Osteocyte (in vitro differentiated cells): ENCODE measurements at regions not wholly inside any gene's neighbourhood (a gene's known extent, or its start where the extent isn't known, plus 50 kb on each side); places are given as distances from the start of the nearest gene placed in this dataset.
A peak's percentile ranks its signal among the peaks of the same experiment; 100 is the strongest.

Experiments
- DNase-seq: peaks from one replicate; pipeline ENCODE4 v3.0.0; 2021; ENCODE audit warnings: mixed read lengths; ENCODE audit not compliant: unreplicated experiment; ENCODE audit errors: extremely low spot score
- H3K27ac Mint-ChIP-seq: one replicate; pipeline ENCODE4 v1.8.0; 2021; ENCODE audit warnings: mild to moderate bottlenecking, mixed read lengths; ENCODE audit not compliant: unreplicated experiment
- H3K27me3 Mint-ChIP-seq: one replicate; pipeline ENCODE4 v1.8.0; 2021; ENCODE audit warnings: mixed read lengths; ENCODE audit not compliant: unreplicated experiment
- H3K36me3 Mint-ChIP-seq: one replicate; pipeline ENCODE4 v1.8.0; 2021; ENCODE audit warnings: mixed read lengths; ENCODE audit not compliant: unreplicated experiment
- H3K4me1 Mint-ChIP-seq: one replicate; pipeline ENCODE4 v1.8.0; 2021; ENCODE audit warnings: mixed read lengths; ENCODE audit not compliant: unreplicated experiment
- H3K4me3 Mint-ChIP-seq: one replicate; pipeline ENCODE4 v1.8.0; 2021; ENCODE audit warnings: mild to moderate bottlenecking, moderate library complexity, mixed read lengths; ENCODE audit not compliant: unreplicated experiment
- H3K9me3 Mint-ChIP-seq: one replicate; pipeline ENCODE4 v1.8.0; 2021; ENCODE audit warnings: mixed read lengths; ENCODE audit not compliant: unreplicated experiment
- CTCF ChIP-seq: fragments of 200-600 bp; sonication (generic); IDR thresholded peaks from 2 replicates; pipeline ENCODE4 v1.5.0; 2021; ENCODE audit warnings: antibody characterized with exemption, mild to moderate bottlenecking, moderate library complexity

GRCh38 chr18:9015689-9016088, 86.8 kb upstream of the NDUFV2 start:
- H3K9me3 Mint-ChIP-seq: peaks cover 4% of the 10 kb centered on the region
- no peak for DNase-seq
- no peaks in the 10 kb centered on the region for H3K36me3 Mint-ChIP-seq
- peaks cover 28% of the 10 kb centered on the region for H3K4me1 Mint-ChIP-seq
- H3K4me3 Mint-ChIP-seq: no peak overlapping the region
- H3K27me3 Mint-ChIP-seq: peaks cover 2% of the 10 kb centered on the region
- peak overlapping the region; percentile 37 for H3K27ac Mint-ChIP-seq
- TF ChIP-seq CTCF: no peak

- H3K27me3 Mint-ChIP-seq: peaks cover 2% of the 10 kb centered on the region
- no peaks in the 10 kb centered on the region for H3K36me3 Mint-ChIP-seq
- peaks cover 28% of the 10 kb centered on the region for H3K4me1 Mint-ChIP-seq
- peaks cover 4% of the 10 kb centered on the region for H3K9me3 Mint-ChIP-seq
- DNase-seq: no peak
- H3K4me3 Mint-ChIP-seq: peak overlapping the region; percentile 57
- peak overlapping the region; percentile 95 for H3K27ac Mint-ChIP-seq
- no peak for TF ChIP-seq CTCF
These were observed 85.8 kb upstream of the NDUFV2 start for GRCh38 chr18:9016633-9017166.

GRCh38 chr18:9017167-9017904, 85.2 kb upstream of the NDUFV2 start:
- peak; percentile 93 for DNase-seq
- H3K4me1 Mint-ChIP-seq: peaks cover 28% of the 10 kb centered on the region
- H3K27me3 Mint-ChIP-seq: no peaks in the 10 kb centered on the region
- H3K36me3 Mint-ChIP-seq: no peaks in the 10 kb centered on the region
- peaks cover 4% of the 10 kb centered on the region for H3K9me3 Mint-ChIP-seq
- peak overlapping the region; percentile 57 for H3K4me3 Mint-ChIP-seq
- H3K27ac Mint-ChIP-seq: peak overlapping the region; percentile 95
- no peak for TF ChIP-seq CTCF

GRCh38 chr18:9017905-9018227, 84.6 kb upstream of the NDUFV2 start:
- Mint-ChIP-seq H3K4me3 (peak overlapping the region; percentile 57), H3K4me1 (peaks cover 30% of the 10 kb centered on the region), H3K27ac (peak overlapping the region; percentile 95), H3K9me3 (peaks cover 4% of the 10 kb centered on the region), H3K36me3 (no peaks in the 10 kb centered on the region), H3K27me3 (no peaks in the 10 kb centered on the region)
- no peak for DNase-seq
- no peak for TF ChIP-seq CTCF

GRCh38 chr18:9019135-9019534, 83.4 kb upstream of the NDUFV2 start:
- H3K9me3 Mint-ChIP-seq: peaks cover 4% of the 10 kb centered on the region
- H3K27me3 Mint-ChIP-seq: no peaks in the 10 kb centered on the region
- DNase-seq: no peak
- H3K4me3 Mint-ChIP-seq: no peak overlapping the region
- no peak overlapping the region for H3K27ac Mint-ChIP-seq
- no peak for TF ChIP-seq CTCF
- H3K4me1 Mint-ChIP-seq: peaks cover 30% of the 10 kb centered on the region
- no peaks in the 10 kb centered on the region for H3K36me3 Mint-ChIP-seq
